ENCODE measurements at regions not wholly inside any gene's neighbourhood (a gene's known extent, or its start where the extent isn't known, plus 50 kb on each side); places are given as distances from the start of the nearest gene placed in this dataset.

DNA sequence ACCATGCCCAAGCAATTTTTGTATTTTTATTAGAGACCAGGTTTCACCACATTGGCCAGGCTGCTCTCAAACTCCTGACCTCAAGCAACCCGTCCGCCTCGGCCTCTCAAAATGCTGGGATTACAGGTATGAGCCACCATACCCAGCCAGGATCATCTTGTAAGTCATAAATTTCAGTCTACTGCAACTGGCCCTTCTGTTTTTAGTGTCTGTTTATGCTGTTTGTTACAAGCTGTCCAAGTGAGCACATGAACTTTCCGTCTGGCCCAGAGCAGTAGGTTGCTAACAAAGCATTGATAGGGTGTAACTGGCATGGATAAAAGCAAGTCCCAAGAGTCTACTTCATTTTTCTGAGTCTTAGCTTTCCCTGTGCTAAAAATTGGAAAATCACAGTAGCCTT, 164.4 kb upstream of the NT5C1B start:
- TF ChIP-seq, protein P1, sequence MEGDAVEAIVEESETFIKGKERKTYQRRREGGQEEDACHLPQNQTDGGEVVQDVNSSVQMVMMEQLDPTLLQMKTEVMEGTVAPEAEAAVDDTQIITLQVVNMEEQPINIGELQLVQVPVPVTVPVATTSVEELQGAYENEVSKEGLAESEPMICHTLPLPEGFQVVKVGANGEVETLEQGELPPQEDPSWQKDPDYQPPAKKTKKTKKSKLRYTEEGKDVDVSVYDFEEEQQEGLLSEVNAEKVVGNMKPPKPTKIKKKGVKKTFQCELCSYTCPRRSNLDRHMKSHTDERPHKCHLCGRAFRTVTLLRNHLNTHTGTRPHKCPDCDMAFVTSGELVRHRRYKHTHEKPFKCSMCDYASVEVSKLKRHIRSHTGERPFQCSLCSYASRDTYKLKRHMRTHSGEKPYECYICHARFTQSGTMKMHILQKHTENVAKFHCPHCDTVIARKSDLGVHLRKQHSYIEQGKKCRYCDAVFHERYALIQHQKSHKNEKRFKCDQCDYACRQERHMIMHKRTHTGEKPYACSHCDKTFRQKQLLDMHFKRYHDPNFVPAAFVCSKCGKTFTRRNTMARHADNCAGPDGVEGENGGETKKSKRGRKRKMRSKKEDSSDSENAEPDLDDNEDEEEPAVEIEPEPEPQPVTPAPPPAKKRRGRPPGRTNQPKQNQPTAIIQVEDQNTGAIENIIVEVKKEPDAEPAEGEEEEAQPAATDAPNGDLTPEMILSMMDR (IDR thresholded peaks at IDR 0.05), result no peak
- TF ChIP-seq POLR2A (IDR thresholded peaks at IDR 0.05), result no peak
- TF ChIP-seq POLR2AphosphoS5 (IDR thresholded peaks at IDR 0.05), result no peak
- no peak for TF ChIP-seq EP300 (IDR thresholded peaks at IDR 0.05)

Data from gastroesophageal sphincter (tissue), 3 donors.